ENCODE measurements at regions not wholly inside any gene's neighbourhood (a gene's known extent, or its start where the extent isn't known, plus 50 kb on each side); places are given as distances from the start of the nearest gene placed in this dataset.

- TF ChIP-seq ELK1 (IDR thresholded peaks at IDR 0.05; ENCODE audit: borderline replicate concordance, low read depth, low read length) = no peak
Observed at GRCh38 chr11:127105593-127106541, 105.3 kb upstream of the KIRREL3 start (continued).

GRCh38 chr11:127103586-127104388 is 103.2 kb upstream of the KIRREL3 start:
- dilution Hi-C loops (cut with HindIII; ENCODE audit: low sequenced_read_pairs, unreplicated experiment) = no loop called here
- no peak for TF ChIP-seq CHD1 (IDR thresholded peaks at IDR 0.05; ENCODE audit: low read depth, low read length)
- TF ChIP-seq MAFK (IDR thresholded peaks at IDR 0.05; ENCODE audit: low read depth, low read length) = no peak
- TF ChIP-seq BHLHE40 (IDR thresholded peaks at IDR 0.05; ENCODE audit: low read depth, low read length) = no peak
- no peak for TF ChIP-seq CTCF (conservative IDR thresholded peaks at IDR 0.05; ENCODE audit: low read depth, low read length)
- TF ChIP-seq MAZ (IDR thresholded peaks at IDR 0.05; ENCODE audit: borderline replicate concordance, low read depth, low read length) = no peak
- TF ChIP-seq USF2 (IDR thresholded peaks at IDR 0.05; ENCODE audit: low read depth, low read length) = no peak
- TF ChIP-seq FOS (IDR thresholded peaks at IDR 0.05; ENCODE audit: low read depth, low read length) = no peak
- no peak for TF ChIP-seq MXI1 (IDR thresholded peaks at IDR 0.05; ENCODE audit: borderline replicate concordance, low read depth, low read length)
- no peak for TF ChIP-seq NFE2L2 (IDR thresholded peaks at IDR 0.05; ENCODE audit: low read depth, low read length)
- TF ChIP-seq POLR2A (IDR thresholded peaks at IDR 0.05; ENCODE audit: low read depth, low read length) = no peak

More at GRCh38 chr11:127103586-127104388, 103.2 kb upstream of the KIRREL3 start:
- no peak overlapping the region for H2AK9ac ChIP-seq (replicated peaks; ENCODE audit: low read depth, low read length, poor library complexity)
- no TSS peak for BruUV-seq (replicated peaks)
- no peak overlapping the region for H3K27ac ChIP-seq (ENCODE audit: insufficient read depth, low read length)
- H4K5ac ChIP-seq (ENCODE audit: low read depth, low read length) = no peak overlapping the region
- no peak overlapping the region for H4K91ac ChIP-seq (ENCODE audit: insufficient read depth, low read depth, low read length)
- DNase-seq (no peak), ATAC-seq (ENCODE audit: low read depth) (no peak)
- no peak overlapping the region for H3K9ac ChIP-seq (ENCODE audit: low read depth, low read length)
- H3K23ac ChIP-seq (ENCODE audit: low read depth, low read length) = no peak overlapping the region
- H2AFZ ChIP-seq (replicated peaks; ENCODE audit: low read length, poor library complexity) = no peak overlapping the region
- no peaks in the 10 kb centered on the region for H3K79me1 ChIP-seq (ENCODE audit: low read depth in 1 of 2, low read length in 2 of 2)
- no peaks in the 10 kb centered on the region for H3K9me3 ChIP-seq (ENCODE audit: control insufficient read depth, insufficient read depth, low read length)
- H3K4ac ChIP-seq (ENCODE audit: low read depth, low read length) = no peak overlapping the region
- no peaks in the 10 kb centered on the region for H4K20me1 ChIP-seq (ENCODE audit: insufficient read depth, low read length)
- no peak overlapping the region for H3K4me3 ChIP-seq (ENCODE audit: insufficient read depth, low read depth, low read length)
- peaks cover 28% of the 10 kb centered on the region for H3K27me3 ChIP-seq (ENCODE audit: control insufficient read depth, insufficient read depth, low read length)
- no peak overlapping the region for H2AK5ac ChIP-seq (ENCODE audit: low read depth, low read length)
- H2BK120ac ChIP-seq (ENCODE audit: low read depth, low read length) = no peak overlapping the region
- CTCF ChIA-PET = no interaction called here
- H3K14ac ChIP-seq (replicated peaks; ENCODE audit: low read depth, low read length) = no peak overlapping the region
- in situ Hi-C loops (cut with MboI; ENCODE audit: low sequenced_read_pairs) (no loop called here), intact Hi-C loops (cut with micrococcal nuclease) (no loop called here)
- H3K36me3 ChIP-seq (ENCODE audit: control insufficient read depth, insufficient read depth, low read length) = no peaks in the 10 kb centered on the region
- POLR2A ChIA-PET (ENCODE audit: unreplicated experiment) = no interaction called here
- H2BK20ac ChIP-seq (ENCODE audit: low read depth, low read length) = no peak overlapping the region
- H3K9me1 ChIP-seq (ENCODE audit: insufficient read depth, low read length) = no peaks in the 10 kb centered on the region; the same call in 1 of the 2 replicates
- no peak overlapping the region for H2BK15ac ChIP-seq (ENCODE audit: low read depth, low read length)
- WGBS, 2 experiments (ENCODE audit: extremely low coverage in 2 of 2, insufficient read length in 1 of 2) = 42% methylated on average over 5 of the region's 9 CpGs; no CpG with 5 or more reads in 1 of the 2 experiments
- H4K8ac ChIP-seq (ENCODE audit: low read depth in 2 of 2, low read length in 2 of 2) = no peak overlapping the region
- no peak overlapping the region for H3K56ac ChIP-seq (ENCODE audit: extremely low read depth, insufficient read depth, low read length)
- no peak overlapping the region for H3K18ac ChIP-seq (ENCODE audit: low read depth, low read length)
- no peaks in the 10 kb centered on the region for H3K4me1 ChIP-seq (ENCODE audit: control insufficient read depth, insufficient read depth, low read length)
- no peak overlapping the region for H3K4me2 ChIP-seq (ENCODE audit: low read depth, low read length)
- H2BK5ac ChIP-seq (ENCODE audit: low read depth, low read length, poor library complexity, severe bottlenecking) = no peak overlapping the region
